OCI-LY3 (cell line): ENCODE measurements at regions not wholly inside any gene's neighbourhood (a gene's known extent, or its start where the extent isn't known, plus 50 kb on each side); places are given as distances from the start of the nearest gene placed in this dataset.

Experiments
- CTCF ChIP-seq: fragments of 200-600, 300-600 bp; sonication (generic); IDR thresholded peaks from 2 replicates; pipeline ENCODE4 v1.5.1; 2014; ENCODE audit warnings: antibody characterized with exemption, low read length, low read depth
- EZH2phosphoT487 ChIP-seq: fragments of 200-600 bp; shearing (Covaris generic); IDR thresholded peaks from 2 replicates; pipeline ENCODE4 v1.6.1; 2018; ENCODE audit warnings: antibody characterized with exemption, mixed run types, low read depth

- no peak for TF ChIP-seq CTCF
- TF ChIP-seq EZH2phosphoT487, result no peak
Measured at GRCh38 chr1:232194424-232194823, 435.5 kb downstream of the SIPA1L2 start.
